Peyer's patch (tissue), 4 donors: ENCODE measurements at regions not wholly inside any gene's neighbourhood (a gene's known extent, or its start where the extent isn't known, plus 50 kb on each side); places are given as distances from the start of the nearest gene placed in this dataset.

Experiments used
- DNase-seq, 3 donors: peaks; one replicate each; pipeline ENCODE4 v3.0.0-alpha.2; 2017 to 2019
- H3K27ac ChIP-seq, 4 donors: fragments of 200-600 bp; sonication (generic); one replicate each; pipeline ENCODE4 v1.5.1; 2016 to 2019
- H3K27me3 ChIP-seq, 2 donors: fragments of 200-600 bp; sonication (generic); one replicate each; pipeline ENCODE4 v1.5.1; 2019
- H3K36me3 ChIP-seq, 3 donors: fragments of 200-600 bp; sonication (generic); one replicate each; pipeline ENCODE4 v1.5.1; 2016 to 2019
- H3K4me1 ChIP-seq, 4 donors: fragments of 200-600 bp; sonication (generic); one replicate each; pipeline ENCODE4 v1.5.1; 2016 to 2019
- H3K4me3 ChIP-seq, 4 donors: fragments of 200-600 bp; sonication (generic); 1 replicate in 3 of 4; 2 replicates in 1 of 4; pipeline ENCODE4 v1.5.1; 2016 to 2019; ENCODE audit warnings: mild to moderate bottlenecking in 1 of 4
- H3K9me3 ChIP-seq, 4 donors: fragments of 200-600 bp; sonication (generic); one replicate each; pipeline ENCODE4 v1.5.1; 2016 to 2019; ENCODE audit warnings: mild to moderate bottlenecking in 1 of 4
- CTCF ChIP-seq, 6 experiments: fragments of 450-650 bp in 4 of 6; fragments of 200-600 bp in 2 of 6; sonication (generic) in 1 of 6; IDR thresholded peaks; one replicate each; pipeline ENCODE4 v1.5.1; 2017 to 2019; ENCODE audit warnings: antibody characterized with exemption in 6 of 6, mild to moderate bottlenecking in 3 of 6, moderate library complexity in 1 of 6
- POLR2A ChIP-seq, 2 donors: fragments of 450-650 bp; IDR thresholded peaks; one replicate each; pipeline ENCODE4 v1.5.1; 2017; ENCODE audit warnings: antibody characterized with exemption in 2 of 2, mild to moderate bottlenecking in 2 of 2, moderate library complexity in 2 of 2

GRCh38 chr6:71066153-71066552, 109.3 kb upstream of the B3GAT2 start:
- H3K4me3 ChIP-seq: no peak overlapping the region
- no peak for TF ChIP-seq CTCF (IDR thresholded peaks at IDR 0.05)
- TF ChIP-seq POLR2A (IDR thresholded peaks at IDR 0.05): no peak
- H3K27me3 ChIP-seq: no peaks in the 10 kb centered on the region
- H3K4me1 ChIP-seq: no peaks in the 10 kb centered on the region
- no peak overlapping the region for H3K27ac ChIP-seq
- H3K9me3 ChIP-seq: no peaks in the 10 kb centered on the region
- H3K36me3 ChIP-seq: no peaks in the 10 kb centered on the region
- DNase-seq: no peak

DNA sequence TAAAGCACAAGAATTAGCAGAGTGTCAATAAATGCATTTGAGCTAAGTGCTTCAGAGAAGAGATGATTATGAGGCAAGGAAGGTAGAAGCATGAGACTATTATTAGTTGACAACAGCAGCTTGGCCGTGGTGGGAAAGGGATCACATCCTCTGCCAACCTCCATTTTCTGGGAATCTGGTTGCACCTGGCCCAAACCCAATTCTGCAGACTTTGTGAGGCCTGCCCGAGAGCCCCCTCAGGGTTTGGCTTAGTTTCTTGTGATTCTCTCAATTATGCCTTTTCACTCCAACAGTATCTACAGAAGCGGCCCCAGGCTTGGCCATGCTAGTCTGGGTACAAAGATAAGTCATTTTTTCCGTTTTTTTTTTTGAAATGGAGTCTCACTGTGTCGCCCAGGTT, 111.0 kb upstream of the B3GAT2 start:
- no peak for DNase-seq

GRCh38 chr6:71072508-71072907, 115.6 kb upstream of the B3GAT2 start:
- Histone ChIP-seq H3K27ac (no peak overlapping the region), H3K4me3 (no peak overlapping the region), H3K27me3 (no peaks in the 10 kb centered on the region), H3K4me1 (no peaks in the 10 kb centered on the region), H3K36me3 (no peaks in the 10 kb centered on the region), H3K9me3 (no peaks in the 10 kb centered on the region)
- TF ChIP-seq POLR2A (IDR thresholded peaks at IDR 0.05) (no peak), CTCF (IDR thresholded peaks at IDR 0.05) (no peak)
- DNase-seq: no peak

More for the DNA sequence above, 111.0 kb upstream of the B3GAT2 start:
- no peaks in the 10 kb centered on the region for H3K27me3 ChIP-seq
- H3K27ac ChIP-seq: no peak overlapping the region
- H3K9me3 ChIP-seq: no peaks in the 10 kb centered on the region
- no peaks in the 10 kb centered on the region for H3K36me3 ChIP-seq
- H3K4me3 ChIP-seq: no peak overlapping the region
- no peaks in the 10 kb centered on the region for H3K4me1 ChIP-seq
- TF ChIP-seq POLR2A (IDR thresholded peaks at IDR 0.05) (no peak), CTCF (IDR thresholded peaks at IDR 0.05) (no peak)

- H3K27me3 ChIP-seq: no peaks in the 10 kb centered on the region
- H3K4me3 ChIP-seq: no peak overlapping the region
- H3K4me1 ChIP-seq: no peaks in the 10 kb centered on the region
- no peak overlapping the region for H3K27ac ChIP-seq
- TF ChIP-seq POLR2A (IDR thresholded peaks at IDR 0.05) (no peak), CTCF (IDR thresholded peaks at IDR 0.05) (no peak)
- DNase-seq: no peak
- H3K9me3 ChIP-seq: no peaks in the 10 kb centered on the region
- no peaks in the 10 kb centered on the region for H3K36me3 ChIP-seq
Observed at GRCh38 chr6:71077655-71078054, 120.8 kb upstream of the B3GAT2 start.

- H3K27me3 ChIP-seq: no peaks in the 10 kb centered on the region
- H3K4me1 ChIP-seq: no peaks in the 10 kb centered on the region
- no peaks in the 10 kb centered on the region for H3K9me3 ChIP-seq
- no peak overlapping the region for H3K27ac ChIP-seq
- H3K36me3 ChIP-seq: no peaks in the 10 kb centered on the region
- DNase-seq: no peak
- TF ChIP-seq CTCF (IDR thresholded peaks at IDR 0.05): no peak
- no peak for TF ChIP-seq POLR2A (IDR thresholded peaks at IDR 0.05)
- H3K4me3 ChIP-seq: no peak overlapping the region
Observed at GRCh38 chr6:71079677-71080076, 122.8 kb upstream of the B3GAT2 start.

DNA sequence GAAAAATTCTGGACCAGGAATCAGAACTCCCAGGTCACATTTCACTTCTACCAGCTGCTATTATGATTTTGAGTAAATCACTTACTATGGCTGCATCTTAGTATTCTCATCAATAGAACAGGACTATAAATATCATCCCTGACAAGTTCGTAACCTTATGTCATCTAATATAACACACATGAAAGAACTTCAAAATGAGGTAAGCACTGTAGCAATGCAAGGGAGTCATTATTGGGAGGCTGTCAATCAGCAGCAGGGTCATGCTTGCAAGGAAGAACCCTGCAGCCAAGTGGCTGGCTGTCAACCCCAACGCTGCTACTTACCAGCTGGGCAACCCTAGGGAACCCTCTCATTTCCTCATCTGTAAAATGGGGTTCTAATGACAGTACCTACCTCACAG, 123.3 kb upstream of the B3GAT2 start:
- Histone ChIP-seq H3K4me1 (no peaks in the 10 kb centered on the region), H3K27ac (no peak overlapping the region), H3K27me3 (no peaks in the 10 kb centered on the region), H3K9me3 (no peaks in the 10 kb centered on the region), H3K4me3 (no peak overlapping the region), H3K36me3 (no peaks in the 10 kb centered on the region)
- no peak for DNase-seq
- TF ChIP-seq CTCF (IDR thresholded peaks at IDR 0.05) (no peak), POLR2A (IDR thresholded peaks at IDR 0.05) (no peak)
